GM19023 (cell line): ENCODE measurements at regions not wholly inside any gene's neighbourhood (a gene's known extent, or its start where the extent isn't known, plus 50 kb on each side); places are given as distances from the start of the nearest gene placed in this dataset.
"Not testable (repeated sequence)": the region's sequence is repeated elsewhere in the genome, so short reads cannot be mapped to it uniquely, and the experiment has no call there.

Experiments used
- ATAC-seq: cut with Tn5 transposase; IDR thresholded peaks from one replicate; pipeline ENCODE4 v1.9.1; 2021; ENCODE audit warnings: mild to moderate bottlenecking, moderate library complexity; ENCODE audit not compliant: unreplicated experiment

DNA sequence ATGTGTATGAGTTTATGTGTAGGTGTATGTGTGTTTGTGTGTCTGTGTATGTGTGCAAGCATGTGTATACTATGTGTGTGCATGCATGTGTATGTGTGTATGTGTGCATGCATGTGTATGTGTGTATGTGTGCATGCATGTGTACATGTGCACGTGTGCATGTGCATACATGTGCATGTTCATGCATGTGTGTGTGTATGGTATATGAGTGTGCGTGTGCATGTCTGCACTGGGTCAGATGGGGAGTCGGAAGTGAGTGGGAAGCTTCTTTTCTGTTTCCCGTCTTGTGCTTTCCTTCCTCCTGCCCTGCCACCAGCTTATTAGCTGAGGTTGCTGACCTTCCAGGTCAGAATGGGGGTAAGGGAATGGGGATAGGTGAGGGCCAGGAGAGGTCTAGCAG lies 174.7 kb downstream of the MAP2K4 start:
- ATAC-seq, result no peak

DNA sequence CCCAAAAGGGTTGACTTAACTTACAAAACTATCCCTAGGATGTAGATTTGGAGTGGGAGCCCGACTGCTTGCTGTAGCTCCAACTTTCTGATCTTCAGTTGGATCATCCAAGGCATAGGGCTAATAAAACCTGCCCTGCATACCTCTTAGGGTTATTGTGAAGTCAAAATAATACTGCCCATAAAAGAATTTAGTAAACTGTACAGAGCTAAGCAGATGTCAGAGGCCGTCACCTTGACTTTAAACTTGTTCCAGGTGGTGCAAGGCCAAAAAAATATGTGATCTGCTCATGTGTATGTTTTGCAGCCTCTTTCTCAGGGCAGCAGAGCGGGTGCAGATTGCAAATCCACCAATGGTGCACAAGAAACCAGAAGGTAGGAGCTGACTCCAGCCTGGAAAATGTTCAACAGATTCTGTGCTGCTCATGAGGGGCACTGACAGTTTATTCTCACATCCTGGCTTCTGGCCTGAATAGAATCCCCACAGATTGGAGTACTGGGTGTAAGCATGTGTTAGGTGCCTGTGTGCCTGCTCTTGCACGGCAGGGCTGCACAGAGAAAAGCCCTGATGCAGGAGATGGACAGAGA lies 180.7 kb downstream of the MAP2K4 start:
- ATAC-seq, result no peak

DNA sequence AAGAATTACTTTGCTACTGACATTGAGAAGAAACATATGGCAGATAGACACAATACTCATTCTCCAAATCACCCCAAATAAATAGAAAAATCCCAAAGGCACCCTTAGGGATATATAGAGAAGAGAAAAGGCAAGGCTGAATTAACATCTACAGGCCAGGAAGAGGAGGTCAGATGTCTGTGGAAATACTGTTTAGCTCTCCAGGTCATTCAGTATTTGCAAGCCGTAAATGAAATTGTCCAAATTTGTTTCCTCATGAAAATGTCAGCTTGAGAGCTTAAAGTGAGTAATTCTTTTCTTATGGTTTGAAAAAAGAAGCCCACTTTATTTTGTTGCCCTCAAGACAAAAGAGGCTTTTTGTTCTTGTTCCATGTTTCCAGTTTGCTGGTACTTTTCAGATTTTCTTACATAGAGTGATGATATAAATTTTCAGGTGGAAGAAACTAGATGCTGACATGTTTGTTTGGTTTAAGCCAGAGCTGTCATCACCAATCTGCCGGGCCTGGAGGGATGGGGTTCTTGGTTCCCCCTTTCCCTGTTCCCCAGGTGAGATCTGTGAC lies 189.0 kb downstream of the MAP2K4 start:
- no peak for ATAC-seq

DNA sequence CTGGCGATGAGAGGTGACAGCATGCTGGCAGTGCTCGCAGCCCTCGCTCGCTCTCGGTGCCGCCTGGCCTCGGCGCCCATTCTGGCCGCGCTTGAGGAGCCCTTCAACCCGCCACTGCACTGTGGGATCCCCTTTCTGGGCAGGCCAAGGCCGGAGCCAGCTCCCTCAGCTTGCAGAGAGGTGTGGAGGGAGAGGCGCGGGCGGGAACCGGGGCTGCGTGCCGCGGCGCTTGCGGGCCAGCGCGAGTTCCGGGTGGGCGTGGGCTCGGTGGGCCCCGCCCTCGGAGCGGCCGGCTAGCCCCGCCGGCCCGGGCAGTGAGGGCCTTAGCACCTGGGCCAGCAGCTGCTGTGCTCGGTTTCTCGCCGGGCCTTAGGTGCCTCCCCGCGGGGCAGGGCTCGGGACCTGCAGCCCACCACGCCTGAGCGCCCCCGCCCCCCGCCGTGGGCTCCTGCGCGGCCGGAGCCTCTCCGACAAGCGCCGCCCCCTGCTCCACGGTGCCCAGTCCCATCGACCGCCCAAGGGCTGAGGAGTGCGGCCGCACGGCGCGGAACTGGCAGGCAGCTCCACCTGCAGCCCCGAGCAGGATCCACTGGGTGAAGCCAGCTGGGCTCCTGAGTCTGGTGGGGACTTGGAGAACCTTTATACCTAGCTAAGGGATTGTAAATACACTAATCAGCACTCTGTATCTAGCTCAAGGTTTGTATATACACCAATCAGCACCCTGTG lies 200.2 kb downstream of the MAP2K4 start:
- ATAC-seq, result not testable (repeated sequence)

DNA sequence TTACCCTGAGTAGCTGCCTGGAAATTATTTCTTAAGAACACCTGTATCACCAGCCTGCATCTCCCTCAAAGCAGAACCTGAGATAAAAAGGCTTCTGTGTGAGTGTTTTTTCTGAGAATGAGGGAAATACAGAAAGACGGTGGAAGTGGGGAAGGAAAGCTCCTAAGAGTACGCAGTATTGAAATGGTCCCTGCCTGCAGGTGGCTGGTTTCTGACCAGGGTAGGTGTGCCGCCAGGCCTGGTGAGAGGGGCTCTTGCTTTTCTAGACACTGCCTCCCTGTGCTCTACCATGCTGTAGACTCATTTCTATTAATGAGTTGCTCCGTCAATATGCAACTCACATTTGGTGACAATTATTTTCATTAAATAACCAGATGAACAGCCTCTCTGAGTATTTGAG lies 201.7 kb downstream of the MAP2K4 start:
- no peak for ATAC-seq

DNA sequence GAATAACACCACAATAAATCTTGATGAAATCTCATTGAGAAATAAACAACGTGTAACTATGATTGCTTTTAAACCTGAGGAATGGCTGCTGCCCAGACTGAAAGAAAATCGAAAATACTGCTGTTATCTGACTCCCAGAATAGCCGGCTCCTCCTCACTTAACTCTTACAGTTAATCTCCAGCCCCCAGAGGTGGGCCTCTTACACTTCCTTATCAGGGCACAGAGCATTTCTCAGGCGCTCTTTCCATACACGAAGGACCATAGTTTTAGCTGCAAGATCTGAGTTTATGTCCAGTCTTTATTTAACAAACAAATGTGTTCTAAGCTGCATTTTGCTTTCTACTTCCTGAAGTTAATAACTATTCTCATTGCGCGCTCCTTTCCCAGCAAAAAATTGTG lies 206.9 kb downstream of the MAP2K4 start:
- ATAC-seq, result no peak

DNA sequence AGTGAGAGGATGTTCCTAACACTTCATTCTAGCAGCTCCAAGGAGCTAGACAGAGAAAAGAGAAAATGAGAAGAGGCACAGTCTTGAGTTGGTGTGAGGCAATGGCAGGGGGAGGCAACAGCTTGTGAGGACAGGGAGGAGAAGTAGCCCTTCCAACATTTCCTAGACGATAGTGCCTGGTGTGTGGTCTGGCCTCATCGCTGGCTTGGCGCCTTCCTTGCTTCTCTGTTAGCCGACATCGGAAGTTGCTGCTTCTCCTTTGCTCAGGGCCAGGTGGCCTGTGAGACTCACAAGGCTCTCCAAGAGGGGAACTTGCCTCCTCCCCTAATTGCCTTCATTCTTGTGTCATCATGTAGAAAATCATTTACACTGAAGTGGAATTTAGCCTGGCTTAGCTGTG lies 208.7 kb downstream of the MAP2K4 start:
- ATAC-seq, result no peak

DNA sequence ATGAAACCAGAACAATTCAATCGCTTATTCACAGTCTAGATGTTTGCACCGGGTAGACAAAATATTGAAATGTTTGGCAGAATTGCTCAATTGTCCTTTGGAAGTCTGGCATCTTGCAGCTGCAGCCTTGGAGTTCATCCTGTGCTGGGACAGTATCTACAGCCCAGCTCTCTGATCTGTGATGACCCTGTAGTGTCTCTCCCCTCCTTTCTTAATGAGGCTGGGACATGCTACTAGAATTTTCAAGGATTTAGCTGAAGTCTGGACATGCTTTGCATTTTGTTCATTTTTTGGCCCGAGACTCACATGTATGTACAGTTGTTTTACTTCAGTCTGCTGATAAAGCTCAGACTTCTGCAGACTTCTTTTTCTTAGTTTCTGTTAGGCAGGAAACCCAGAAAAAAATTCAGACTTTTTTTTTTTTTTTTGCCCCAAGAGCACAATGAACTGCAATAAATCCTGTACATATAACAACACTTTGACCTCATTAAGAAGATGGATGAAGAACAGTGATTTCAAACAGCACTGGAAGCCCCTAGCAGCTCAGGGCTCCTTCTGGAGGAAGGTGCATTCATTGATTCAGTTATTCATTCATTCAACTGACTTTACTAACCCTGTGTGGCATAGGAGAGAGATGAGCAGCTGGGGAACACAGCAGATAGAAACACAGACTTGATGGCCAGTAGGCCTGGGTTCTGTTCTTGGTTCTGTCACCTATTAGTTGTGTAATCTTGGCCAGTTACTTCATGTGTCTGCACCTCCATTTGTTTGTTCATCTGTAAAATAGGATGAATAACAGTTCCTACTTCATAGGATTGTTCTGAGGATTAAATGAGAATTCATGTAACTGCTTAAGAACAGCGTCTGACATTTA lies 210.0 kb downstream of the MAP2K4 start:
- ATAC-seq, result no peak

DNA sequence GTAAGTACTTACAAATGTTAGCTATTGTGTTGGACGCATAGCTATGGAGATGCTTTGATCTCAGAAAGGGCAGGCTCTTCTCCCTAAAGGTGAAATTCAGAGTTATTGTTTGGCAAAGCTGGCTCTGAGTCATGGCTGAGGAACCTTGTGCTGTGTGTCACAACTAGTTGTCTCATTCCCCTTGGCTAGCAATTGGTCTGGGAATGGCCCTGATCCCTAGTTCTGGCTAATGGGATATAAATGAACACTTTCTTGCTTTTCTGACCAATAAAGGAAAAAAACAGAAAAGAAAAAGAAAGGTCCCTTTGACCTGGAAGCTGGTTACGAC lies 210.6 kb downstream of the MAP2K4 start:
- ATAC-seq, result no peak

DNA sequence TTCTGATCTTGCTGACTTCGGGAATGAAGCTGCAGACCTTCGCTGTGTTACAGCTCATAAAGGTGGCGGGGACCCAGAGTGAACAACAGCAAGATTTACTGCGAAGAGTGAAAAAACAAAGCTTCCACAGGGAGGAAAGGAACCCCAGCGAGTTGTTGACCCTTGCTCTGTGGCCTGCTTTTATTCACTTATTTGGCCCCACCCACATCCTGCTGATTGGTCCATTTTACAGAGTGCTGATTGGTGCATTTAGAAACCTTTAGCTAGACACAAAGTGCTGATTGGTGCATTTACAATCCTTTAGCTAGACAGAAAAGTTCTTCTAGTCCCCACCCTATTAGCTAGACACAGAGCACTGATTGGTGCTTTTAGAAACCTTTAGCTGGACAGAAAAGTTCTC lies 218.3 kb downstream of the MAP2K4 start:
- ATAC-seq, result not testable (repeated sequence)

DNA sequence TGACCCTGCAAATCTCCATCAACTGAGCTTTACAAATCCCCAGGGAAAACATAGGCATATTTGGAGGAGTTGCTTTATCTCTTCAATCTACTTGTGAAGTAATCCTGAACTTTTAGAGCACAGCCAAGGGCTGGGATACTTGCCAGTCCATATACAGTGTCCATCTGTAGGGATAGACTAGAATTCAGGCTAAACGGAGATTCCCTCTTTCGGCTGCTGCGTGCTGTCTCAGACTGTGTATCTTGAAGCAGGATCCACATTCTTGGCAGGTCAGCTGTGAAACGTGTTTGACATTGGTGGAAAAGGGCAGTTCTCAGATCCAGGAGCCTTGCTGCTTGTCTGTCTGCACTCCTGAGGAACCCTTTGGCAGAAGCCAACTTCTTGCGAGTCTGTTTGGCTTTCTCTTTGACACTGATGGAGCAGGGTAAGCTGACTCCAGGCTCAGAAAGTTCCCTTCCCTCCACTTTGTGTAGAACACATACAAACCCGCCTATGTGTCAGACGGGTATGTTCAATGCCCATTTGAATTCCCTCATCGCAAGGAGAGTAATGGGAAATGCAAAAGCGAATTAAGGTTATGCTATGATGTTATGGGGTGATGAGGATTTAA lies 221.8 kb downstream of the MAP2K4 start:
- no peak for ATAC-seq

DNA sequence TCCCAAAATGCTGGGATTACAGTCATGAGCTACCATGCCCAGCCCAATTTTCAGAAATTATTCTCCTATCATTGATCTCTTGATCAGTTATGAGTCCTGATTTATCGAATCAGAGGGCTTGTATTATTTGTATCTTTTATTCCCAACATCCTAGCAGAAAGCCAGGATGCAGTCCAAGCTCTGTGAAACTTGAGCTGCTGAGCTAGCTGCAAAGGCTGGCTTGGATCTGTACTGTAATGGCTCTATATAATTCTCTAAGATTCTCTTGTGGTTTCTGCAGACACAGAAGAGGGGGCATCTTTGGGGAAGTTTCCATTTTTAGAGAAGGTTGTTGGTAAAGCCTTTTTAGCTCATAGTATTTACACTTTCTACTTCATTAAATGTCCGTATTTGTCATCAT lies 227.1 kb downstream of the MAP2K4 start:
- ATAC-seq, result no peak

DNA sequence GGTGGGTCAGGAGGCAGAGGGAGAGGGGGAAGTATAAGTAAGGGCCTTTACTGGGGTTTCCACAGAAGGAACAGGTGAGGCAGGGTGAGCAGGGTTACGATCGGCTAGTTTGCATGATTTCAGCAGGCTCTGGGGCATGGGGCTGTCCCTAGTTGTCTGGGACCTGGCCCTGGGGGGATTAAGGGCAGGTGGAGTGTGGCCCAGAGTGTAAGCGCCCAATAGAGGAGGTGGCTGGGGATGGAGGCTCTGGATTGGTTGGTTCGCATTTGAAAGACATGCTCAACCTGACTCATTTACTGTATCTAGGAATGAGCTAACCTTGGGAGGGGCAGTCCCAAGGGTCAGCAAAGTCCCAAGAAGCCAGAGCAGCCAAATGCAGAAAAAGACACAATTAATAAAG lies 230.3 kb downstream of the MAP2K4 start:
- ATAC-seq, result peak; percentile 56

DNA sequence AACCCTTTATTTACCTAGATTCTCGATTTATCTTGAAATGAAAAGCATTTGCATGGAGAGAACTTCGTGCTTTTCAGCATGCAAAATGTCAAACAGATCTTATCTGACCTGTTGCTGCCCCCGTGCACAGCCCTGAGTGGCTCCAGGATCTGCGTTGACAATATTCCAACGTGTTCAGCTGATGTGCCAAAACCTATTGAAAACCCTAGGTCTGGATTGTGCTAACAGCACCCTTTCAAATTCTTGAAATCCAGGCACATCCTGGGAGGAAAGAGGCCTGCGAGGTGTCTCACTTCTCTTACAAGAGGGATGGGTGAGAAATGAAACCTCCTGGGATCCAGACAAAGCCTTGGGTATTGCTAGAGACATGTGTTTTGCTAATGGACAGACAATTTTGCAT lies 231.8 kb downstream of the MAP2K4 start:
- ATAC-seq, result no peak

DNA sequence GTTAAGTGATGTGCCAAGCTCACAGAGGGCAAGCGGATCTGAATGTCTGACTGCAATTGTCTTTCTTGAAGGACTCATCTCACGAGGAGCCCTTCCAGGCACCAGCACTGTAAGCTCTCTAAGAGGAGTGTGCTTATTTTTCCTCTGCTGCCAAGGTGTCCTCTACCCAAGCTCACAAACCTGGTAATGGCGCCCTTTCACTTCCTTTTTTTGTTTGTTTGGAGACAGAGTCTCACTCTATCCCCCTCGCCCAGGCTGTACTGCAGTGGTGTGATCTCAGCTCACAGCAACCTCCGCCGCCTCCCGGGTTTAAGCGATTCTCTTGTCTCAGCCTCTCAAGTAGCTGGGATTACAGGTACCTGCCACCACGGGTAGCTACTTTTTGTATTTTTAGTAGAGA lies 233.8 kb downstream of the MAP2K4 start:
- ATAC-seq, result no peak

DNA sequence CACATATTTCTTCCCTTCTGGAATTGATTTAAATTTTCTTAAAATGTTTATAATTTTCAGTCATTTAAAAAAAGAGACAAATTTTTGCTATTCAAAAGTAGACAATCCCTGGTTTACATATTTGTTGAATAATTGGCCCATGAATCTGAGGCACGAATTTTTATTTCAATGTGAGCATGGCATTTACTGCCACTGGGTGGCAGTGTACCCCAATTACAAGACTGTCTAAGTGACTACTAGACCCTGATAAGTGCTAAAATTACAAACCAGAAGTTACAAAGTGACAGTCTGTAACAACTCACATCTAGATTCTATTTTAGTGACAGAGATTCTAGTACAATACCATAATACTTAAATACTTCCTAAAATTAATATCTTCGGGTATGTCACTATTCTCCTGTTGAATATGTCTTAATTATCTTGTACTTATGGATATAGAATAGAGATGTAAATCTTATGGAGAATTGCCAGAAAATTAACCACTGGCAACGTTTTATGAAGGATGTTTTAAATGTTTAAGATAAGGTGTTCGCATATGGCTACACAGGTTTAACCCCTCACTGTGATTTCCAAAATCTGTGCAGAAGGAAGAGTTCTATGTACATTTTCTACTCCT lies 235.8 kb downstream of the MAP2K4 start:
- ATAC-seq, result no peak

DNA sequence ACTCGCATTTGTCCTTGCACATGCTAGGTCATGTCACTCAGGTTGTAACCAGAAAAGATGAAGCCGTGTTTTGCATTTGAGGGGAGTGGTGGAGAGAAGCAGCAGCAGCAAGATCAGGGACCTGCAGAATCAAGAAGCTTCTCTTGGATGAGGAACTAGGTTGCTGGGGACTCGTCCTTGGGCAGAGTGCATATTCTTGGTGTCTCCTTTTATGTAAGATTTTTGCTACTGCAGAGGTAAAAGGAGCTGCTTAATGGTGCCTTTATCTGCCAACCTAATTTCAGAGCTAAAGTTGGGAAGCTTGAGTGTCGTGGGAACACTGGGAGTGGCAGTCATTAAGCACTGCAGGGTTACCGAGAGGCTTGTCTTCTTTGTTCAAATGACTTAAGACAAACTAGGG lies 236.5 kb downstream of the MAP2K4 start:
- ATAC-seq, result no peak

DNA sequence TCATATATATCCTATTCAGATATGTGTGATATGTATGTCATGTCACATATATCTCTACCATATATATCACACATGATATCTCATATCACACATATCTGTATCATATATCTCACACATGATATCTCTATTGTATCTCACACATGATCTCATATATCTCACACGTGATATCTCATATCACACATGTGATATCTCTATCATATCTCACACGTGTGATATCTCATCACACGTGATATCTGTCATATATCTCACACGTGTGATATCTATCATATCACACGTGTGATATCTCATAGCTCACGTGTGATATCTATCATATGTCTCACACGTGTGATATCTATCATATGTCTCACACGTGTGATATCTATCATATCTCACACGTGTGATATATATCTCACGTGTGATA lies 240.7 kb downstream of the MAP2K4 start:
- ATAC-seq, result no peak

DNA sequence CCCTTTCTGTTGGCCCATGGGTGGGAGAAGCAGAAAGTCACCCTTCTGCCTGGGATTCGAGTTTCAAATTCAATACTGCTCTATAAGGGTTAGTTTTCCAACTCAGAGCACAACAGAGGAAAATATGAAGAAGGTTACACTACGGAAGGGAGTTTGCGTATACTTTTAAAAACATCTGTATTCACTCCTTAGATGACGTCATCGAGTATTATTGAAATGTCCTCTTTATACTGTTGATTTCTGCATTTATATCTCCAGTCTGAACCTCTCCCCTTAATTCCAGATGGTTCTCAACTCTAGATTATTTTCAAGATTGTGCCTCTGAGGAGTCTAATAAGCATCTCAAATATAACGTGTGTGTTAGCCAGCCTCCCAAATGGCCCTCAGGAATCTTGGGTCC lies 249.1 kb downstream of the MAP2K4 start:
- no peak for ATAC-seq

DNA sequence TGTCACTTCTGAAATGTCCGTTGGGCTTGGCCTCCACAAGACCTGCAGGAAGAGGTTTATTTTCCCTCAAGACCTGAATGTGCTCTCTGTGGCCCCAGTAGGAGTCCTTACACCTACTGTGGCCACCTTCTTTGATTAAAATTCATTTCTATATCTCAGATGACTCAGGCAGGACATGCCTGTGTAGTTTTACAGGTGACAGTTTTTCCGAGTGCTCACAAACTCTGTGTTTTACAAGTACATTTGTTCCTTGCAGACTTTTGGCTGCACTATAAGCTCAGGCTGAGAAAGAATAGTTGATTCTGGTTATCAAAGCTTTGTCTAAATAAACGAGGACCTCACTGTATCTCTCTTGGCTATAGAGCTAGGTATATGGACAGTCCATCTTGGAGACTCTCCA lies 257.1 kb downstream of the MAP2K4 start:
- no peak for ATAC-seq

DNA sequence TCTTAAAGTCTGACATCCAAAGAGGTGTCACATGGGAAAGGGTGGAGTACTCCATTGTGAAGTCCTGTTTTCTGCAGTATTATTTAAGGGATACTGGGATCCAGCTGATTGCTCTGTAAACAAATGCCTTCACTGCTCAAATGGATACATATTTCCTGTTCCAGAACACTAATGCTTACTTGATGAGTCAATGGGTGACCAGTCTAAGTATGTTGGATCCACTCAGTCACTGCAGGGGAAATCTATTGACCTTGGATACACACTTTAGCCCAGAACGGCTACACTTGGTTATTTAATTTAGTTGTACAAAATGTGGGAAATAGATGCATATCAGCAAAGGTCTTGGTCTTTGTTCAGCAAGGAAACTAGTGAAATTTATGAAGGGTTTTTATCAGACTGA lies 261.4 kb downstream of the MAP2K4 start:
- ATAC-seq, result no peak
